Spleen (tissue), 11 donors: ENCODE measurements at regions not wholly inside any gene's neighbourhood (a gene's known extent, or its start where the extent isn't known, plus 50 kb on each side); places are given as distances from the start of the nearest gene placed in this dataset.

Source experiments
- DNase-seq: peaks from one replicate; pipeline ENCODE4 v3.0.0-alpha.2; 2020
- H3K27ac ChIP-seq, 8 donors: fragments of 200-600 bp; sonication (generic) in 7 of 8; 1 replicate in 4 of 8; 2 replicates in 4 of 8; pipeline versions ENCODE4 v1.5.0 to v1.8.0; 2016 to 2021; ENCODE audit warnings: inconsistent platforms in 4 of 8, mild to moderate bottlenecking in 4 of 8, moderate library complexity in 1 of 8
- H3K27me3 ChIP-seq, 7 donors: fragments of 200-600 bp; sonication (generic) in 6 of 7; replicated peaks in 1 of 7; 1 replicate in 4 of 7; 2 replicates in 3 of 7; pipeline versions ENCODE4 v1.5.0 to v1.8.0; 2016 to 2021; ENCODE audit warnings: inconsistent platforms in 3 of 7, mild to moderate bottlenecking in 1 of 7
- H3K36me3 ChIP-seq, 6 donors: fragments of 200-600 bp; sonication (generic) in 5 of 6; 1 replicate in 4 of 6; 2 replicates in 2 of 6; pipeline versions ENCODE4 v1.5.0 to v1.8.0; 2016 to 2021; ENCODE audit warnings: inconsistent platforms in 2 of 6
- H3K4me1 ChIP-seq, 6 donors: fragments of 200-600 bp; sonication (generic) in 5 of 6; 1 replicate in 3 of 6; 2 replicates in 3 of 6; pipeline versions ENCODE4 v1.5.0 to v1.8.0; 2016 to 2021; ENCODE audit warnings: inconsistent platforms in 3 of 6
- H3K4me3 ChIP-seq, 8 donors: fragments of 200-600 bp; sonication (generic) in 7 of 8; 1 replicate in 4 of 8; 2 replicates in 4 of 8; pipeline versions ENCODE4 v1.5.0 to v1.8.0; 2016 to 2021; ENCODE audit warnings: inconsistent platforms in 4 of 8, mild to moderate bottlenecking in 4 of 8, moderate library complexity in 2 of 8
- H3K9me3 ChIP-seq, 8 donors: fragments of 200-600 bp; sonication (generic) in 7 of 8; 1 replicate in 4 of 8; 2 replicates in 4 of 8; pipeline versions ENCODE4 v1.5.0 to v1.8.0; 2016 to 2021; ENCODE audit warnings: inconsistent platforms in 4 of 8
- POLR2A ChIP-seq, 3 donors: fragments of 450-650 bp; IDR thresholded peaks; one replicate each; pipeline ENCODE4 v1.5.1; 2017; ENCODE audit warnings: antibody characterized with exemption in 3 of 3, mild to moderate bottlenecking in 1 of 3
- POLR2AphosphoS5 ChIP-seq, 3 donors: sonication (generic); formaldehyde crosslinking; IDR thresholded peaks; one replicate each; pipeline ENCODE4 v1.5.1; 2017; ENCODE audit warnings: antibody characterized with exemption in 3 of 3
- WGBS, 5 donors: extraction: QIAGEN DNeasy Blood & Tissue Kit in 3 of 5; methylation state at CpG; one replicate each; pipeline versions ENCODE4 v1.1.5 to v1.1.7; 2013 to 2018; 5-methylcytosine and 5-hydroxymethylcytosine counted together
- intact Hi-C: fragments of 100-400 bp; cut with DNase I; formaldehyde crosslinking; loops from one replicate; pipeline ENCODE4 v1.15.0; 2023; ENCODE audit warnings: low total_unique reads
- TF ChIP-seq, protein P1 (sequence below), 11 experiments: fragments of 200-600 bp in 7 of 11; fragments of 450-650 bp in 4 of 11; sonication (generic) in 4 of 11; IDR thresholded peaks in 8 of 11; conservative IDR thresholded peaks in 3 of 11; 1 replicate in 7 of 11; 2 replicates in 4 of 11; pipeline versions ENCODE4 v1.4.0 to v1.8.0; 2016 to 2021; ENCODE audit warnings: antibody characterized with exemption in 11 of 11, inconsistent platforms in 4 of 11, mild to moderate bottlenecking in 1 of 11
- donor health status: healthy with polysubstance abuse.
- donor health status: DM: no; HTN: no; CAD: no; lungs with moderate emphysema.
- donor health status: DM: no; HTN: no; CAD: no.
- donor health status: Bipolar disorder and iron deficiency.
- donor health status: healthy.
- donor health status: DM: no; HTN: no; CAD: no.
- donor health status: DM: yes; HTN: yes; CAD: no.

DNA sequence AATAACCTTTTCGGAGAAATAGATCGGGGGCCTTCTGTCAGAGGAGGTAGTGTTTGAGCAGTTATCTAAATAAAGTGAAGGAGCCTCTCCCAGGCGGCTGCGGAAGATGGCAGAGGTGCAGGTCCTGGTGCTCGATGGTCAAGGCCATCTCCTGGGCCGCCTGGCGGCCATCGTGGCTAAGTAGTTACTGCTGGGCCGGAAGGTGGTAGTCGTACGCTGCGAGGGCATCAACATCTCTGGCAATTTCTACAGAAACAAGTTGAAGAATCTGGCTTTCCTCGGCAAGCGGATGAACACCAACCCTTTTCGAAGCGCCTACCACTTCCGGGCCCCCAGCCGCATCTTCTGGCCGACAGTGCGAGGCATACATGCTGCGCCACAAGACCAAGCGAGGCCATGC lies 186.1 kb downstream of the KTN1 start:
- no peaks in the 10 kb centered on the region for H3K4me1 ChIP-seq
- TF ChIP-seq POLR2AphosphoS5 (IDR thresholded peaks at IDR 0.05): no peak
- no peak for TF ChIP-seq POLR2A (IDR thresholded peaks at IDR 0.05)
- TF ChIP-seq, protein P1, sequence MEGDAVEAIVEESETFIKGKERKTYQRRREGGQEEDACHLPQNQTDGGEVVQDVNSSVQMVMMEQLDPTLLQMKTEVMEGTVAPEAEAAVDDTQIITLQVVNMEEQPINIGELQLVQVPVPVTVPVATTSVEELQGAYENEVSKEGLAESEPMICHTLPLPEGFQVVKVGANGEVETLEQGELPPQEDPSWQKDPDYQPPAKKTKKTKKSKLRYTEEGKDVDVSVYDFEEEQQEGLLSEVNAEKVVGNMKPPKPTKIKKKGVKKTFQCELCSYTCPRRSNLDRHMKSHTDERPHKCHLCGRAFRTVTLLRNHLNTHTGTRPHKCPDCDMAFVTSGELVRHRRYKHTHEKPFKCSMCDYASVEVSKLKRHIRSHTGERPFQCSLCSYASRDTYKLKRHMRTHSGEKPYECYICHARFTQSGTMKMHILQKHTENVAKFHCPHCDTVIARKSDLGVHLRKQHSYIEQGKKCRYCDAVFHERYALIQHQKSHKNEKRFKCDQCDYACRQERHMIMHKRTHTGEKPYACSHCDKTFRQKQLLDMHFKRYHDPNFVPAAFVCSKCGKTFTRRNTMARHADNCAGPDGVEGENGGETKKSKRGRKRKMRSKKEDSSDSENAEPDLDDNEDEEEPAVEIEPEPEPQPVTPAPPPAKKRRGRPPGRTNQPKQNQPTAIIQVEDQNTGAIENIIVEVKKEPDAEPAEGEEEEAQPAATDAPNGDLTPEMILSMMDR (IDR thresholded peaks at IDR 0.05 in 8 of 11, conservative IDR thresholded peaks at IDR 0.05 in 3 of 11): no peak
- no peak overlapping the region for H3K27ac ChIP-seq
- intact Hi-C loops: no loop called here
- 90 to 95% (median 92%) methylated on average over 22 of the region's 22 CpGs for WGBS, 5 donors
- H3K9me3 ChIP-seq: no peaks in the 10 kb centered on the region
- no peaks in the 10 kb centered on the region for H3K27me3 ChIP-seq
- no peak for DNase-seq
- no peak overlapping the region for H3K4me3 ChIP-seq
- H3K36me3 ChIP-seq: no peaks in the 10 kb centered on the region

DNA sequence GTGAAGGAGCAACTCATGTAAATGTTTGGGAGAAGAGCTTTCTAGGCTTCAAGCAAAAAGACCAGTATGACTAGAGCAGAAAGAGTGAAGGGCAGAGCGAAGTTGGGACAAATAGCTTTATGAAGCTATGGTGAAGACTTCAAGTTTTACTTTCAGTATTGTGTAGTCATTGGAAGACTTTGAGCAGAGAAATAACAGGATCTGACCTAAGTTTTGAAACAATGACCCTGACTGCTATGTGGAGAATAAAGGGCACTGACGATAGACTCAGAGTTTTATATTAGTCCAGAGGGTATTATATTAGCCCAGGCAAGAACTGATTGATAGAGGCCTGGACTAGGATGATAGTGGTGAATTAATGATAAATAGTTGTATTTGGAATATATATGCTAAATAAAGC lies 187.3 kb downstream of the KTN1 start:
- no peaks in the 10 kb centered on the region for H3K27me3 ChIP-seq
- no peak for DNase-seq
- no peaks in the 10 kb centered on the region for H3K9me3 ChIP-seq
- H3K4me1 ChIP-seq: no peaks in the 10 kb centered on the region
- H3K36me3 ChIP-seq: no peaks in the 10 kb centered on the region
- TF ChIP-seq POLR2A (IDR thresholded peaks at IDR 0.05): no peak
- no peak for TF ChIP-seq POLR2AphosphoS5 (IDR thresholded peaks at IDR 0.05)
- TF ChIP-seq, protein P1 (IDR thresholded peaks at IDR 0.05 in 8 of 11, conservative IDR thresholded peaks at IDR 0.05 in 3 of 11): no peak
- no peak overlapping the region for H3K4me3 ChIP-seq
- intact Hi-C loops: no loop called here
- WGBS, 5 donors: 72 to 83% (median 80%) methylated on average over 2 of the region's 2 CpGs
- H3K27ac ChIP-seq: no peak overlapping the region

DNA sequence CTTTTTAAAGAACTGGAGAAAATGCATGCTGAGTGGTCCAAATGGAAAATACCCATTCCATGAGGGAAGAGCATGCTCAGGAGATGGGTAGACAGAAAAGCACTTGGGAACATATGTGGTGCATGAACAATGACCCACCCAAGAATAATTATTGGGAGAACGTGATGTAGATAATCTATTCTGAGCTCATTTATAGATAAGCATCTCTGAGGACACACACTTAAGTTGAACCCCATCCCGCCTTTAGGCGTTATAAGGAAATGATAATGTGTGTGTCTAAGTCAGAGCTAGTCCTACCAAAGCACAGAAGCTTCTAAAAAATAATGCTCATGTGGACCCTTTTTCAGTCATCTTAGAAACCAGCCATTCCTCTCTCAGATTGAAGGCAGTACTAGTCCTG lies 189.9 kb downstream of the KTN1 start:
- 62 to 94% (median 90%) methylated on average over 3 of the region's 3 CpGs for WGBS, 5 donors
- DNase-seq: no peak
- intact Hi-C loops: no loop called here
- Histone ChIP-seq H3K27ac (no peak overlapping the region), H3K4me3 (no peak overlapping the region), H3K4me1 (no peaks in the 10 kb centered on the region), H3K9me3 (no peaks in the 10 kb centered on the region), H3K27me3 (no peaks in the 10 kb centered on the region), H3K36me3 (no peaks in the 10 kb centered on the region)
- TF ChIP-seq, protein P1 (IDR thresholded peaks at IDR 0.05 in 8 of 11, conservative IDR thresholded peaks at IDR 0.05 in 3 of 11): no peak
- TF ChIP-seq POLR2A (IDR thresholded peaks at IDR 0.05) (no peak), POLR2AphosphoS5 (IDR thresholded peaks at IDR 0.05) (no peak)

DNA sequence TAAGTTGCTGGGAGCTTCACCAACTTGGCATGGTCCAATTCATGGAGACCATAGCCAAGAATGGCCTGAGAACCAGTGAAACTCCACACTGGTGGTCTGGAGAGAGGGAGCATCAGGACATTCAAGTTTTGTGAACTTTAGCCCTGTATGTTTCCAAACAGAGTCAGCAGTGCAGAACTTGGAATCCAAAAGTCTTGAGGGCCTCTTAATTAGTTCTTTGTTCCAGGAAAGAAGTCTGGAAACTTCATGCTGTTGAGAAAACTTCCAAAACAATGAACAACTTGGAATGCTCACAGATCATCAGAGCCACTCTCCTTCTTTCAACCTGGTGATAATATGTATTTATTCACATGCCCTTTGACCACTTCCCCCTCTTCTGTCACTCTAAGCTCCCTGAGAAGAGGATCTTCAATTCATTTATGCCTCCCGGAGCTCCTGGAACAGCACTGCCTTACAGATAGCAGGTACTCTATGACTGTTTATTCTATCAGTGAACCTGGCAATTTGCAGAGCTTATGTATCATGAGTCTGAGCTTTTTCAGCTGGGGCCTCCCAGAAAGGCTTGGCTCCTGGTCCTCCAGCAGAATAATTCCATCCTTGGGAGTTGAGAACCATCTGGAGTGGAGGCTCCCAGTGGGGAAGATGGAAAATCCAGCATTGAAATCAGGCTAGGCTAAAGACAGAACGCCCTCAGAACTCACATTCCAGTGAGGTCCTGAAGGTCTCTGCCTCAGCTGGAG lies 191.4 kb downstream of the KTN1 start:
- WGBS, 5 donors: 82 to 88% (median 87%) methylated on average over 2 of the region's 2 CpGs
- DNase-seq: no peak
- H3K27me3 ChIP-seq: no peaks in the 10 kb centered on the region
- intact Hi-C loops: no loop called here
- H3K4me1 ChIP-seq: no peaks in the 10 kb centered on the region
- no peaks in the 10 kb centered on the region for H3K36me3 ChIP-seq
- H3K9me3 ChIP-seq: no peaks in the 10 kb centered on the region
- TF ChIP-seq, protein P1 (IDR thresholded peaks at IDR 0.05 in 8 of 11, conservative IDR thresholded peaks at IDR 0.05 in 3 of 11): no peak
- TF ChIP-seq POLR2AphosphoS5 (IDR thresholded peaks at IDR 0.05) (no peak), POLR2A (IDR thresholded peaks at IDR 0.05) (no peak)
- no peak overlapping the region for H3K27ac ChIP-seq
- no peak overlapping the region for H3K4me3 ChIP-seq
